ENCODE measurements at regions not wholly inside any gene's neighbourhood (a gene's known extent, or its start where the extent isn't known, plus 50 kb on each side); places are given as distances from the start of the nearest gene placed in this dataset.
"Not testable (repeated sequence)": the region's sequence is repeated elsewhere in the genome, so short reads cannot be mapped to it uniquely, and the experiment has no call there.

GRCh38 chr14:58978343-58978742 lies 210.1 kb upstream of the DAAM1 start:
- no peak for DNase-seq
- ChIA-PET POLR2A (no interaction called here), CTCF (no interaction called here)
- intact Hi-C loops (cut with micrococcal nuclease): no loop called here
- no peaks in the 10 kb centered on the region for H3K4me1 Mint-ChIP-seq (ENCODE audit: low read depth)
- no peaks in the 10 kb centered on the region for H3K9me3 Mint-ChIP-seq
- no peak overlapping the region for H3K27ac Mint-ChIP-seq
- no peaks in the 10 kb centered on the region for H3K36me3 Mint-ChIP-seq
- no peaks in the 10 kb centered on the region for H3K27me3 Mint-ChIP-seq
- H3K4me3 Mint-ChIP-seq: no peak overlapping the region

GRCh38 chr14:58979325-58979724 lies 209.1 kb upstream of the DAAM1 start:
- Mint-ChIP-seq H3K36me3 (no peaks in the 10 kb centered on the region), H3K27ac (no peak overlapping the region), H3K4me1 (ENCODE audit: low read depth) (no peaks in the 10 kb centered on the region), H3K27me3 (no peaks in the 10 kb centered on the region), H3K9me3 (no peaks in the 10 kb centered on the region), H3K4me3 (no peak overlapping the region)
- intact Hi-C loops (cut with micrococcal nuclease): no loop called here
- CTCF ChIA-PET: no interaction called here
- POLR2A ChIA-PET: no interaction called here
- no peak for DNase-seq

DNA sequence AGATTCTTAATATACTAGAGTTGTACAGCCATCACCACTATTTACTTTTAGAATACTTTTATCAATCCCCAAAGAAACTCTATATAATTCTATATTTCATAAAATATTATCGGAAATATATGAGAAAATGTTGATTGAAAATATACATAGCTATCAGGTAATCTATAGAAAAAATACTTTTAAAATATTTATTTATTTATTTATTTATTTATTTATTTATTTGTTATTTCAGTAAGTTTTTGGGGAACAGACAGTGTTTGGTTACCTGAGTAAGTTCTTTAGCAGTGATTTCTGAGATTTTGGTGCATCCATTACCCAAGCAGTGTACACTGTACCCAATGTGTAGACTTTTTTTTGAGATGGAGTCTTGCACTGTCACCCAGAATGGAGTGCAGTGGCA lies 206.6 kb upstream of the DAAM1 start:
- POLR2A ChIA-PET: no interaction called here
- Mint-ChIP-seq H3K27ac (no peak overlapping the region), H3K27me3 (peaks cover 1% of the 10 kb centered on the region), H3K4me3 (no peak overlapping the region), H3K9me3 (no peaks in the 10 kb centered on the region), H3K36me3 (no peaks in the 10 kb centered on the region), H3K4me1 (ENCODE audit: low read depth) (no peaks in the 10 kb centered on the region)
- CTCF ChIA-PET: no interaction called here
- no peak for DNase-seq
- intact Hi-C loops (cut with micrococcal nuclease): no loop called here

DNA sequence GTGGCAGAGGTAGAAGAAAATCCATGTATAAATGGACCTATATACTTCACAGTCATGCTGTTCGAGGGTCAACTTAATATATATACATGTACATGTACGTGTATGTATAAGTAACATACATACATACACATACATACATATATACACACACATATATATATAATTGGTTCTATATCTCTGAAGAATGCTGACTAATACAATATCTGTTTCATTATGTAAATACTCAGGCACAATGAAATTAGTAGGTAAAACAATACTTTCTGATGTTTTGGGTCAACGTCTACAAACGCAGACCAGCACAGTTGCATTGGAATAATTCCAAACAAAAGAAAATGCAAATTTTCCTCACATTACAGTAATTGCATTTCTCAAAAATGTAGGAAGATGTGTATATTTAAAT lies 202.7 kb upstream of the DAAM1 start:
- intact Hi-C loops (cut with micrococcal nuclease): no loop called here
- Mint-ChIP-seq H3K4me3 (no peak overlapping the region), H3K9me3 (peaks cover 2% of the 10 kb centered on the region), H3K36me3 (no peaks in the 10 kb centered on the region), H3K27ac (no peak overlapping the region), H3K27me3 (peaks cover 1% of the 10 kb centered on the region), H3K4me1 (ENCODE audit: low read depth) (no peaks in the 10 kb centered on the region)
- DNase-seq: no peak
- ChIA-PET POLR2A (no interaction called here), CTCF (no interaction called here)

DNA sequence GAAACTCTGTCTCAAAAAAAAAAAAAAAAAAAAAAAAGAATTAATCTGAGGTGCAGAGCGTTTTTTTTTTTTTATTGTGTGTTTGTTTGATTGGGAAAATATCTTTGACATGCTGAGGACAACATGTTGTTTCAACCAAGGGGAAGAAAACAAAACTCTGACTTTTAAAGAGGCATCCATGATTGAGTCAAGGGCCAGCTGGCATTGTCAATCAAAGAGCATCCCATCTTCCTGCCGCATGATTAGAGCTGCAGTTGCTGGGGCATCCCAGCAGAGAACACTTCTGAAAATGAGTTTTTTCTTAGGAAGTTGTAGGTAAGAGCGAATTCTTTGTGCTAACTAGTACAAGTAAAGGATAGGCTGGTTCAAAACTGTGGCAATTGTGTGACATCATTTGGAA lies 200.9 kb upstream of the DAAM1 start:
- H3K36me3 Mint-ChIP-seq: no peaks in the 10 kb centered on the region
- intact Hi-C loops (cut with micrococcal nuclease): no loop called here
- H3K4me3 Mint-ChIP-seq: no peak overlapping the region
- peaks cover 1% of the 10 kb centered on the region for H3K27me3 Mint-ChIP-seq
- H3K27ac Mint-ChIP-seq: no peak overlapping the region
- H3K4me1 Mint-ChIP-seq (ENCODE audit: low read depth): no peaks in the 10 kb centered on the region
- ChIA-PET CTCF (no interaction called here), POLR2A (no interaction called here)
- H3K9me3 Mint-ChIP-seq: peaks cover 2% of the 10 kb centered on the region
- no peak for DNase-seq

- H3K4me3 Mint-ChIP-seq: no peak overlapping the region
- POLR2A ChIA-PET: no interaction called here
- H3K27ac Mint-ChIP-seq: no peak overlapping the region
- CTCF ChIA-PET: no interaction called here
- DNase-seq: no peak
- H3K36me3 Mint-ChIP-seq: no peaks in the 10 kb centered on the region
- no peaks in the 10 kb centered on the region for H3K4me1 Mint-ChIP-seq (ENCODE audit: low read depth)
- H3K9me3 Mint-ChIP-seq: peaks cover 2% of the 10 kb centered on the region
- intact Hi-C loops (cut with micrococcal nuclease): no loop called here
- H3K27me3 Mint-ChIP-seq: peaks cover 1% of the 10 kb centered on the region
Observed at GRCh38 chr14:58992935-58993334, 195.5 kb upstream of the DAAM1 start.

DNA sequence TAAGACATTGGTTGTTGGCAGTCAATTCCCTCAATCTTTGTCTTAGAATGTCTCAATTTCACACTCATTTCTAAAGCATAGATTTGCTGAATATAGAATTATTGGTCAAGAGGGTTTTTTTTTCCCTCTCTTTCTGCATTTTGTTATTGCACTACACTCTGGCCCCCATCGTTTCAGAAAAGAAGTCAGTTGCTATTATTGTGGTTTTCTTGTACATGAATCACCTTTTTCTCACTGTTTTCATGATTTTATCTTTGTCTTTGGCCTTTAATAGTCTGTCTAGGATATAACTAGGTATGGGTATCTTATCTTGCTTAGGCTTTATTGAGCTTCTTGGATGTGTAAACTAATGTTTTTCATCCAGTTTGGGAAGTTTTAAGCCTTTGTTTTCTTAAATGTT lies 194.3 kb upstream of the DAAM1 start:
- no peak for DNase-seq
- intact Hi-C loops (cut with micrococcal nuclease): no loop called here
- ChIA-PET CTCF (no interaction called here), POLR2A (no interaction called here)
- H3K4me1 Mint-ChIP-seq (ENCODE audit: low read depth): no peaks in the 10 kb centered on the region
- no peak overlapping the region for H3K4me3 Mint-ChIP-seq
- no peaks in the 10 kb centered on the region for H3K36me3 Mint-ChIP-seq
- H3K9me3 Mint-ChIP-seq: no peaks in the 10 kb centered on the region
- peaks cover 5% of the 10 kb centered on the region for H3K27me3 Mint-ChIP-seq
- no peak overlapping the region for H3K27ac Mint-ChIP-seq

DNA sequence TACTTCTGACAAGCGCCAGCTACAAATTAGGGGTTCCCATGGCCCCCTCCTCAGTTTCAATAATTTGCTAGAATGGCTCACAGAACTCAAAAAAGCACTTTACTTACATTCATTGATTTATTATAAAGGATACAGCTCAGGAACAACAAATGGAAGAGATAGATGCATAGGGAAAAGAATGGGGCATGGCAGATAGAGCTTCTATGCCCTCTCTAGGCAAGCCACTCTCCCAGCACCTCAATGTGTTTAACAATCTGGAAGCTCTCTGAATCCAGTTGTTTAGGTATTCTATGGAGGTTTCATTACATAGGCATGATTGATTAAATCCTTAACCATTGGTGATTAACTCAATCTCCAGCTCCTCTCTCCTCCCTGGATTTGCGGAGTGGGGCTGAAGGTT lies 184.5 kb upstream of the DAAM1 start:
- Mint-ChIP-seq H3K4me3 (no peak overlapping the region), H3K27me3 (peaks cover 11% of the 10 kb centered on the region), H3K4me1 (ENCODE audit: low read depth) (no peaks in the 10 kb centered on the region), H3K27ac (no peak overlapping the region), H3K36me3 (peaks cover 1% of the 10 kb centered on the region), H3K9me3 (no peaks in the 10 kb centered on the region)
- POLR2A ChIA-PET: no interaction called here
- no peak for DNase-seq
- CTCF ChIA-PET: interaction anchor here (1.0 kb wide), 1 partner anchor 25 kb away, joined by 3 read pairs; no protein-coding TSS in a partner anchor
- intact Hi-C loops (cut with micrococcal nuclease): no loop called here

DNA sequence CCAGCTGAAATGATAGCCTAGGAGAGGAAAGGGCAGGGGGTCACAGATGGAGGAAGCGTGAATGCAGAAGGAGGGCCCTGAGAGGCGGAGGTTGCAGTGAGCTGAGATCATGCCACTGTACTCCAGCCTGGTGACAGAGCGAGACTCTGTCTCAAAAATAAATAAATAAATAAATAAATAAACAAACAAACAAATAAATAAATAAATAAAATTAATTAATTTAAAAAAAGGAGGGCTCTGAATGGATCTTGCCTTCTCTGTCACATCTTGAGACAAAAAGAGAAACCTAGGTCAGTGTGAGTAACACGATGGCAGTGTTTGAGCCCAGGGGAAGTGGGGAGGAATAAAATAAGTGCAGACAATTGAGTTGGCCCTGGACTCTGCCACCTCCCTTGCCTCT lies 182.3 kb upstream of the DAAM1 start:
- H3K27me3 Mint-ChIP-seq; H3K4me3 Mint-ChIP-seq; intact Hi-C loops (cut with micrococcal nuclease); POLR2A ChIA-PET; H3K27ac Mint-ChIP-seq; DNase-seq; H3K9me3 Mint-ChIP-seq; CTCF ChIA-PET; H3K4me1 Mint-ChIP-seq (ENCODE audit: low read depth); H3K36me3 Mint-ChIP-seq: not testable (repeated sequence)

DNA sequence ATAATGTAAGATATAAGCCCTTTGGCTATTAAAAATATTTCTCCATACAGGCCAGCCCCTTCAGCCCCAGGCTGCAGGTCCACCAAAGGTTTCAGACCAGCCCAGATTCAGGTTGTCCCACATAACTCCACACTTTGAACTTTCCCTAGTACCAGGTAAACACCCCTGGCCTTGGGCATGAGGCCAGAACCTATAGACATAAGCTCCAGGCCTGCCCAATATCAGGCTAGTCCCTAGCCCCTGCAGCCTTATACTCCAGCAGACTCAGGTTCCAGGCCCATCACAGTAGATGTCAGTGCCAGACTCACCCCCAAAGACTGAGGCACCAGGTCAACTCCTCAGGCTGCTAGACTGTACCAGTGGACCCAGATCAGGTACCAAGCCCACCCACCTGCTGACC lies 178.5 kb upstream of the DAAM1 start:
- peaks cover 5% of the 10 kb centered on the region for H3K27me3 Mint-ChIP-seq

DNA sequence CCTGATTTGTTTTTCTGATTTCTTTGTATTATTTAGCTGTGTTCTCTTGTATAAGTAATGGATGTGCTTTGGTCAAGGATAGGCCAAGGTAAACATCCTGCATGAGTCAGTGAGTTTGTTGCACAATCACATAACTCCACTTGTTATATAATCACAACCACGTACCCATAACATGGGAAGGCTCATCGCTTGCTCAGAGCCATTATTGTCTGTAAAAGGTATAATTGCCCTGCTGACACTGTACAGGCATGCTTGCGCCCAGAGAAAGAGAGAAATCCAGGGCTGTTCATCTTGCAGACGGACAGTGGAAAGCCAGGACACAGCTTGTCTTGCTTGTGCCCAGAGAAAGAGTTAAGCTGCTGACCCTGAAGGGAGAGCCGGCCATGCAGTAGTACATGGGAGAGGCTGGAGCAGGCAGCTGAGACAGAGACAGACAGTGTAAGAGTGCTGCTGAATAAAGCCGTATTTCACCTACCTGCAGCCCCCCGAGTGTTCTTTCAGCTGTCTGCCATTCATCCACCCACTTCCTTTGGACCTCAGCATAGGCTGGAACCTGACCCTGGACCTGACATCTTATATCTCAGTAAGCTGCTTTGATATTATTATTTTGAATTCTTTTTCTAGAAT lies 174.7 kb upstream of the DAAM1 start:
- intact Hi-C loops (cut with micrococcal nuclease): no loop called here
- Mint-ChIP-seq H3K27ac (no peak overlapping the region), H3K9me3 (peaks cover 22% of the 10 kb centered on the region), H3K27me3 (no peaks in the 10 kb centered on the region), H3K36me3 (no peaks in the 10 kb centered on the region), H3K4me3 (no peak overlapping the region), H3K4me1 (ENCODE audit: low read depth) (no peaks in the 10 kb centered on the region)
- ChIA-PET CTCF (no interaction called here), POLR2A (no interaction called here)
- DNase-seq: no peak

More for the DNA sequence above, 178.5 kb upstream of the DAAM1 start:
- no peaks in the 10 kb centered on the region for H3K4me1 Mint-ChIP-seq (ENCODE audit: low read depth)
- no peak for DNase-seq
- CTCF ChIA-PET: no interaction called here
- H3K27ac Mint-ChIP-seq: no peak overlapping the region
- H3K4me3 Mint-ChIP-seq: no peak overlapping the region
- peaks cover 1% of the 10 kb centered on the region for H3K36me3 Mint-ChIP-seq
- intact Hi-C loops (cut with micrococcal nuclease): no loop called here
- peaks cover 22% of the 10 kb centered on the region for H3K9me3 Mint-ChIP-seq
- POLR2A ChIA-PET: no interaction called here

DNA sequence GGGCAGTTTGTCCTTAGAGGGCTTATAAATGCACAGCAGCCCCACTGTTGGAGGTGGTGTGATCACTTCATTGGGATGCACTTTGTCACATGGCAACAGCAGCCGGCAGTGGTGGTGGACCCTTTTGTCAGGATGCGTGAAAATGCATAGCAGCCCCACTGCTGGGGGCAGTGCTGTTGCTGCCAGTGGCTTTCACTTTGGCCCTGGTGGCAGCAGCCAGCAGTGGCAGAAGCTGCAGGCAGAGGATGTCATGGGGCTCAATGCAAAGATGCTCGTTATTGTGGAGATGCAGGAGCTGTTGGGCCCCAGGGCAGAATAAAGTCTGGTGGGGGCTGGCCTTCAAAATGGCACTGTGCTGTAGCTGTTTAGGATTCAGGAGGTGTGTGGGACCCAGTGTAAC lies 173.0 kb upstream of the DAAM1 start:
- no peak overlapping the region for H3K4me3 Mint-ChIP-seq
- no peaks in the 10 kb centered on the region for H3K36me3 Mint-ChIP-seq
- POLR2A ChIA-PET: no interaction called here
- H3K27ac Mint-ChIP-seq: no peak overlapping the region
- H3K9me3 Mint-ChIP-seq: peaks cover 22% of the 10 kb centered on the region
- intact Hi-C loops (cut with micrococcal nuclease): no loop called here
- CTCF ChIA-PET: interaction anchor here (1.3 kb wide), 1 partner anchor 13 kb away, joined by 3 read pairs; no protein-coding TSS in a partner anchor
- H3K4me1 Mint-ChIP-seq (ENCODE audit: low read depth): no peaks in the 10 kb centered on the region
- H3K27me3 Mint-ChIP-seq: no peaks in the 10 kb centered on the region
- DNase-seq: no peak

DNA sequence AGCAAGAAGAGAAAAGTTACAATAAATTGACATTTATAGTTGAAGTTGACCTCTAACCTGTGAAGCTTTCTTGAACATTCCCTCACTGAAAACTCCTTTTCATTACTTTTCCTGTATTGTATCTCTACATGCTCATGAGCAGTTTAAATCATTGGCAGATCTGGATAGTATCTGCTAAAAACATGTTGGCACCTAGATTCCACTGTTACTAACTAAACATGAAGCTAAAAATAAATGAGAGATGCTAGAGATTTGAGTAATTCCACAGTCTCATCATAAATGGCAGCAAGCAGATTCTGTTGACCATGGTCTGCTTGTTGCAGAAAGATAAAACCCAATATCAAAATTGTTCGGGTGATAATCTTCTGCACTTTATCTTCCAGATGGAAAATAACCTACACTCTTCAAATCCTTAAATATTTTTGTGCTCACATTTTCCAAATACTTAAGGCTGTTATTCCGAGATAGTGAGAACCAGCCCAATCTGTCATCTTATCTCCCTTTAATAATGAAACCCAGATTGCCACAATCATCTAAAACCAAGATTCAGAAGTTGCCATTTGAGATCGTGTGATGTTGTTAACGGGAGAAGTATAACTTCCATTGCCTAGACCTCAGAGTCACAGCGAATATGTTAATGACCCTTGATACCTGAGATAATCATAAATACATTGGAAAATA lies 171.0 kb upstream of the DAAM1 start:
- intact Hi-C loops (cut with micrococcal nuclease): no loop called here
- Mint-ChIP-seq H3K9me3 (peaks cover 17% of the 10 kb centered on the region), H3K4me1 (ENCODE audit: low read depth) (no peaks in the 10 kb centered on the region), H3K36me3 (no peaks in the 10 kb centered on the region), H3K27me3 (peaks cover under 1% of the 10 kb centered on the region), H3K4me3 (no peak overlapping the region), H3K27ac (no peak overlapping the region)
- ChIA-PET CTCF (no interaction called here), POLR2A (no interaction called here)
- no peak for DNase-seq
